ENCODE measurements at regions not wholly inside any gene's neighbourhood (a gene's known extent, or its start where the extent isn't known, plus 50 kb on each side); places are given as distances from the start of the nearest gene placed in this dataset.

DNA sequence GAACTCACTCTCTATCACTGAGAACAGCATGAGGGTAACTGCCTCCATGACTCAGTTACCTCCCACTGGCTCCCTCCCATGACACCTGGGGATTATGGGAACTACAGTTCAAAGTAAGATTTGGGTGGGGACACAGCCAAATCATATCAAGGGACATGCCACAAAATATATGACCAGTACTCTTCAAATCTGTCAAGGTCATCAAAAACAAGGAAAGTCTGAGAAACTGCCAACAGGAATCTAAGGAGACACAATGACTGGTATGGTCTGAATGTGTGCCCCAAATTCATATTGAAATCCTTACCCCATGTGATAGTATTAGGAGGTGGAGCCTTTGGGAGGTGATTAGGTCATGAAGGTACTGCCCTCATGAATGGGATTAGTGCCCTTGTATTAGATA, 258.8 kb downstream of the TPBG start:
- TF ChIP-seq, protein P1, sequence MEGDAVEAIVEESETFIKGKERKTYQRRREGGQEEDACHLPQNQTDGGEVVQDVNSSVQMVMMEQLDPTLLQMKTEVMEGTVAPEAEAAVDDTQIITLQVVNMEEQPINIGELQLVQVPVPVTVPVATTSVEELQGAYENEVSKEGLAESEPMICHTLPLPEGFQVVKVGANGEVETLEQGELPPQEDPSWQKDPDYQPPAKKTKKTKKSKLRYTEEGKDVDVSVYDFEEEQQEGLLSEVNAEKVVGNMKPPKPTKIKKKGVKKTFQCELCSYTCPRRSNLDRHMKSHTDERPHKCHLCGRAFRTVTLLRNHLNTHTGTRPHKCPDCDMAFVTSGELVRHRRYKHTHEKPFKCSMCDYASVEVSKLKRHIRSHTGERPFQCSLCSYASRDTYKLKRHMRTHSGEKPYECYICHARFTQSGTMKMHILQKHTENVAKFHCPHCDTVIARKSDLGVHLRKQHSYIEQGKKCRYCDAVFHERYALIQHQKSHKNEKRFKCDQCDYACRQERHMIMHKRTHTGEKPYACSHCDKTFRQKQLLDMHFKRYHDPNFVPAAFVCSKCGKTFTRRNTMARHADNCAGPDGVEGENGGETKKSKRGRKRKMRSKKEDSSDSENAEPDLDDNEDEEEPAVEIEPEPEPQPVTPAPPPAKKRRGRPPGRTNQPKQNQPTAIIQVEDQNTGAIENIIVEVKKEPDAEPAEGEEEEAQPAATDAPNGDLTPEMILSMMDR (conservative IDR thresholded peaks at IDR 0.05 in 1 of 2, IDR thresholded peaks at IDR 0.05 in 1 of 2; ENCODE audit: extremely low read depth in 1 of 2, insufficient read depth in 1 of 2, low read depth in 1 of 2, low read length in 2 of 2) = no peak
- no peak for TF ChIP-seq EZH2 (IDR thresholded peaks at IDR 0.05; ENCODE audit: borderline replicate concordance, low read length)
